HG02852 (cell line): ENCODE measurements at regions not wholly inside any gene's neighbourhood (a gene's known extent, or its start where the extent isn't known, plus 50 kb on each side); places are given as distances from the start of the nearest gene placed in this dataset.
"Not testable (repeated sequence)": the region's sequence is repeated elsewhere in the genome, so short reads cannot be mapped to it uniquely, and the experiment has no call there.

Experiments
- ATAC-seq: cut with Tn5 transposase; IDR thresholded peaks from one replicate; pipeline ENCODE4 v1.9.1; 2021; ENCODE audit warnings: mild to moderate bottlenecking, moderate library complexity; ENCODE audit not compliant: unreplicated experiment

DNA sequence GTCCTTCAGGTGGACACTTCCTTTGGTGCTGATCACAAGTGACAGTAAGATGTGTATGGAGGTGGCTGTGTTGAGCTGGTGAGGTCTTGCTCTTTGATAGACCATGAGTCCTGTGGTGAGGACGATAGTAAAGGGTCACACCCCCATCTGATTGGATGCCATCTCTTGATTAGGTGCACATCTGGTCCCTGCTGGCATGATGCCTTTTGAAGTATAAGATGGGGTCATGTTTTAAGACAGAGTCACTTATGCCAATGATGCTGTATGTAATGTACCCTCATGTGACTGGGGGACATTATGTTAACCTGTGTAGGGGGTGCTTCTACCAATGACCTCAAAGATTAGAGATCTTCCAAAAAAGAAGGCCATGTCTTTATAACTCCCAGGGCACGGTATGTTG lies 644.6 kb downstream of the ACTR3B start:
- ATAC-seq: no peak

DNA sequence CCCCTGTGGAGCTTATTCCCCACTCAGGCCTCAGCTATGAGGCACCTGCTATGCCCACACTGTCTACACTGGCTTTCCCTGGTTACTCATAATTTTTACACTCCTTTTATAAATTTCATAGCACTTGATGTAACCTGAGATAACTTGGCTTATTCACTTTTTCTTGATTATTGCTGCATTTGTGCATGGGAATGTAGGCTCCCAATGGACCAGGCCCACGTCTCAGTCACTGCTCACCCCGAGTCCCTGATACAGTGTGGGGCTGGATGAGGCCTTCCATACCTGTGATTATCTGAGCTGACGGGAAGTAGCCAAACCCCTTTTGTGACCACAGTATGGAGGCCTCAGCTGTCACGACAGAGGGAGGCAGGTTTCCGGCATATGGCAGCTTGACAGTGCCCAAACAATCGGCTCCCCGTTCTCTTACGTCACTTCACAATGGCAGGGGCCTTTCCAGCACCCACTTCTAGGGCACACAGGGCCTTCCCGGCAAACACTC lies 645.3 kb downstream of the ACTR3B start:
- ATAC-seq: no peak

DNA sequence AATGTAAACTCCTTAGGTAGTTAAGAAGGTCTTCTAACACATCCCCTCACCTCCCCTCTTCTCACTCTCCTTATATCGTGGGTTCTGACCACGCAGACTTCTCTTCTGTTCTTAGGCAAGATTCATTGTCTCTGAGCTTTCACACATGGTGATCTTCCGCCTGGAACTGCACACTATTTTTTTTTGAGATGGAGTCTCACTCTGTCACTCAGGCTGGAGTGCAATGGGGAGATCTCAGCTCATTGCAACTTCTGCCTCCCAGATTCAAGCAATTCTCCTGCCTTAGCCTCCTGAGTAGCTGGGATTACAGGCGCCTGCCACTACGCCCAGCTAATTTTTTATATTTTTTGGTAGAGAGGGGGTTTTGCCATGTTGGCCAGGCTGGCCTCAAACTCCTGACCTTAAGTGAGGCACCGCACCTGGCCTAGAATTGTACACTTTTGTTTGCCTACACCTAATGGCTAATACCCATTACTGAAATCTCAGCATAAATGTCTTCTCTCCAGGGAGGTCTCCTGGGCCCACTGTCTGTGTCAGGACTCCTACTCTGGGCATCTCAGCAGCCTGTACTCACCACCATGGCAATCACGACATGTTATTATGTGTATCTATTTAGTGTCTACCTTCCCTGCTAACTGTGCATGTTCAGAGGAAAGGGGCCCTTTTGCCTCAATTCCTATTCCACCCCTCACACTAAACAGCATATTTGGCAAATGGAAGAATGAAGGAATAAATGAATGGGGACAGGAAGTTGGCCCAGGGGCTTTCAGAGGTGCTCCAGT lies 646.3 kb upstream of the DPP6 start:
- no peak for ATAC-seq

DNA sequence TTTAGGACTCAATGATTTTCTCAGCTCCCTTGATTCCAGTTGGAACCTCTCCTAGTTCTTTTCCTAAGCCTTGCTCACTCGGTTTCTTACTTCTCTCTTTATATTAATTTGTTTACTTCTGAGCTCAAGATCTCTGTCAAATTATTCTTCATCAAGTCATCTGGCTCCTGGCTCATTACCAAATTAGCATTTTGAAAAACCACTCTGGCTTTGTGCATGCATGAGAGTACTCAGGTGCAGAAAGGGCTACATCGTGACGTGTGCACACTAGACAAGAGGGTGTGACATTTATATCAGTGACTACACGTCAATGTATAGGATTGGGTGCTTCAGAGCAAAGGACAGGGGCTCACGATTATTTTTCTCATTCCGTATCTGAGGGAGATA lies 645.7 kb upstream of the DPP6 start:
- ATAC-seq: no peak

DNA sequence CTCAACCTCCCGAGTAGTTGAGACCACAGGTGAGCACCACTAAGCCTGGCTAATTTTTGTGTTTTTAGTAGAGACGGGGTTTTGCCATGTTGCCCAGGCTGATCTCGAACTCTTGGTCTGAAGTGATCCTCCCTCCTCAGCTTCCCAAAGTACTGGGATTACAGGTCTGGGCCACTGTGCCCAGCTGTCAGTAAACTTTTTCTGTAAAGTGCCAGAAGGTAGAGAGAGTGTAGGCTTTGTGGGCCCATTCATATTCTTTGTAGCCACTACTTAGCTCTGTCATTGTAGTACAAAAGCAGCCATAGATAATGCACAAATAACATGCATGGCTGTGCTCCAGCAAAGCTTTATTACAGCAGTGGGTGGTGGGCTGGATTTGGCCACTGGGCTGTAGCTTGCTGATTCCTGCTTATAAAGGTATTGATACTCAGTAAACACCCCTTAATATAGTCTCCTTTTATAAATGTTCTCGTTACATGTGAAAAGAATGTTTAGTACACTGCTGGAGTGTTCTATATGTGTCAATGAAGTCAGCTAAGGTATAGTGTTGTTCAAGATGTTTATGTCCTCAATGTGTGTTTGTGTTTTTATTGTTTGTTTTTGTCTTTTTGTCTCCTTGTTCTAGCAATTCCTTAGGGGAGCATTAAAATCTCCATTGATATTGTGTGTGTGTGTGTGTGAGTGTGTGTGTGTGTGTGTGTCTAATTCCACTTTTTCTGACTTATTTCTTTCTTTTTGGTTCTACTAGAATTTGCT lies 644.7 kb upstream of the DPP6 start:
- ATAC-seq: no peak

DNA sequence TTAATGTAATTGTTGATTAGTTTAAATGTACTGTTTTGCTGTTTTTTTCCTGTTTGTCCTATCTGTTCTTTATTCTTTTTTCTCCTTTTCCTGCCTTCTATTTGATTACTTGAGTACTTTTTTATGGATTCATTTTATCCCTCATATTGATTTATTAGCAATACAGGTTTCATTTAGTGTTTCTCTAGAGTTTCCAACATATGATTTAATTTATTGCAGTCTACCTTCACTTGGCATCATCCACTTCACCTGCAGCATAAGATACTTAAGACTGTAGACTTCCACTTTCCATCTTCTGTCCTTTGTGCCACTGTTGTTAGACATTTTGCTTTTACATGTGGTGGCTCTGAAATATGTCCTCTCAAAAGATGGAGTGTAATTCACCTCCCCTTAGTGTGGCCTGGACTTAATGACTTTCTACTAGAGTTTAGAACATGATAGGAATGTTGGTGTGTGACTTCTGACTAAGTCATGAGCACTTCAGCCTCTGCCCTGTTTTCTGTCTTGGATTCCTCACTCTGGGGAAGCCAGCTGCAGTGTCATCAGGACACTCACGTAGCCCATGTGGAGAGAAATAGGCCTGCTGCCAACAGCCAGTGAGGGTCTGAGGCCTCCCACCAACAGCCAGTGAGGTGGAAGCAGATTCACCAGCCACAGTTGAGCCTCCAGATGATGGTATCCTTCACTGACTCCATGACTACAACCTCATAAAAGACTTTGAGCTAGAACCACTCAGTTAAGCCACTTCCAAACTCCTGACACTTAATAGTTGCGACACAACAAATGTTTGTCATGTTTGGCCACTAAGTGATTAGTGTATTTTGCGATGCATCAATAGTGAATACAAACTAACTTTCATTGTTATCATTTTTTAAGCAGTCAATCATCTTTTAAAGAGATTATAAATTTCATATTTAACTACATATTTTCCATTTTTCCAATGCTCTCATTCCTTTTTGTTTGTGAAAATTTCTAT lies 643.5 kb upstream of the DPP6 start:
- no peak for ATAC-seq

DNA sequence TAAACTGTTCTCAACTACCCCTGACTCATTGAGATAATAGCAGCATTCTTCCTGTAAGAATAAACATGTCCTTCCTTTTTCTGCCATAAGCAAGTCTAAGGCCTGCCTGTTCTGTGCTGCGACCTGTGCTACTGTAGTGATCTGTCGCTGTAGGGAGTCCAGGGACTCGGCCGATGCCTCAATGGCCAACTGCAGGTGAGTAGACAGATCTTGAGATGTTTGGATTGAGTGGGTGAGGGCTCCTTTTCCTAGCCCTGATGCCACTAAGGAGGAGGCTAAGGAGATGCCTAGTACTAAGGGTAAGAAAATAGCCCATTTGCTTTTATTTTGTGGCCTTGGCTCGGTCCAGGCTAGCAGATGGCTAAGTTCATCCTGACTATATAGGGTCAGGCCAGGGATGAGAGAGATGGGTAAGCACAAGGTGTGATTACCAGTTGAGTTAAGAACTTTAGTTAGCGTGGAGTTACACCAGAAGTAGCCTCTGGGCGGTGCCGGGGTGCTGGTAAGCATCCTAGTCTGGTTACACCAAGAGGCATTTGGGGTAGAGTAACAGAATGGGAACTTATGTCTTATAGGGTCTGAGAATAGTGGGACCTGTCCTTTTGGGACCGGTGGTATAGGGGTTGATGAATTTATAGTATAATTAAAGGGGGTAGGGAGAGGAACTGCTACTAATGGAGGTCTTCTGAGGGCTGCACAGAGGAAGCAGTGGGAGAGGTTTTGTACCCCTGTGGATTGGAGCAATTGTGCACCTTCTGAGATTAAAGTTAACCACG lies 642.4 kb upstream of the DPP6 start:
- not testable (repeated sequence) for ATAC-seq

DNA sequence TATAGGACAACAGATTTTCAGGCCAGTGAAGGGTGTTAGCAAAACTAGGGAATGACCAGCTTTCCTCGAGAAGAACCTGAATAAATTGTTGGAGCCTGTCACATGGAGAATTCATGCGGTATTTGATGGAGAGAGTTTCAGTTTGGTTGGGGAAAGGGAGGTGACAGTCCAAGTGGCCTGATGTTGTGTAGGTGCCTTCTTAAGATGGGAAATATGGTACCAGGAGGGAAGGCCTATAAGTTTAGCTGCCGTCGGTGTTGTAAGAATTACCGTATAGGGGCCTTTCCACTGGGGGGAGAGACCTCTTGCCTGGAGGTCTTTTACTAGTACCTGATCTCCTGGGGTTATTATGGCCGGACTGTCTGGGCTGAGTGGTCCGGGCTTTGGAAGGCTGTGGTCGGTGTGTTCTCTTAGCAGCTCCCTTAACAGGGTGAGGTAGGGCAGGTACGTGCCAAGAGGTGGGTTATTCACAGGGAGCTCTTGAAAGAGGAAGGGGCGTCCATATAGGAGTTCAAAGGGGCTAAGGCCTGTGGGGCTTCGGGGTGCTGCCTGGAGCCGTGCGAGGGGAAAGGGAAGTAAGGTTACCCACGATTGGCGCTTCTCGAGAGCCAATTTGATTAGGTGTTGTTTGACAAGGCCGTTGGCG lies 641.1 kb upstream of the DPP6 start:
- ATAC-seq: not testable (repeated sequence)

DNA sequence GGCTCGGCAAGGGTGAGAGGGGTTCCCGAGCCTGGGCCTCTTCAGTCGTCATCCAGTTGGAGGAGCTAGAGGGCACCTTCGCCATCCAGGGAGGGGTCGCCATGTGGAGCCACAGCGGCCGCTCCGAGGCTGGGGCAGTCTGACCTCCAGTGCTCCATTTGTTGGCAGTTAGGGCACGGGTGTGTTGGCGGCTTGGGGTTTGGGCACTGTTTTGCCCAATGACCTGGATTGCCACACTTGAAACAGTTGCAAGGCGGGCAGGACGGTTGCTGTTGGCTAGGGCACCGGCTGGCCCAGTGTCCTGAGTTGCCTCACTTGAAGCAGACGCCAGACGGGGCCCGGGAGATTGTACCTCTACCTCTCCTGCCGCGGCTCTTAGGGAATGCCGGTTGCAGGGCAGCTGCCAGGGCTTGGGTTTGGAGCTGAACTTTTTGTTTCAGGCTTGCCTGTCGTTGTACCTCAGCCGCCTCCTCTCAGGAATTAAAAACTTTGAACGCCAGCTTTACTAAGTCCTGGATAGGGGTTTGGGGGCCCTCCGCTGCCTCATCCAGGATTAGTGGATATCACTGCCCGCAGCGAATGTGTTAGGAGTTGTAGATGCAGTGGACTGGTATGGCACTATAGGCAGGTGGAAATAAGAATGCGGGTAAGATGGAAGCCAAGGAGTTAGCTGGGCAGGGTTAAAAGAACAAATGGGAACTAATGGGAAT lies 639.9 kb upstream of the DPP6 start:
- not testable (repeated sequence) for ATAC-seq

DNA sequence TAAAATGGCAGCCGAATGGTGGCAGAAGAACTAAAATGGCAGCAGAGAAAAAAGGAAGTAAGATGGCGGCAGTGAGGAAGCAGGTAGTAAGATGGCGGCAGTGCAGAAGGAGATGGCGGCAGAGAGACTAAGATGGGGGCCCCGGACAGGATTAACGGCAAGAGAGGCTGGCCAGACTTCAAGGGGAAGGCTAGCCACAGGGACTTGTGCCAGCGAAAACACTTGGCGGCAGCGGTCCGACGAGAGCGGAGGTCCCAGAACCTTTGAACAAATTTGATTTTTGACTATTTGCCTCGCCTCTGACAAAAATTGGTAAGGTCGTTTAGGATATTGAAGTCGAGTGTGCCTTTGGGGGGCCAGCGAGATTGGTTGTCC lies 639.4 kb upstream of the DPP6 start:
- not testable (repeated sequence) for ATAC-seq

DNA sequence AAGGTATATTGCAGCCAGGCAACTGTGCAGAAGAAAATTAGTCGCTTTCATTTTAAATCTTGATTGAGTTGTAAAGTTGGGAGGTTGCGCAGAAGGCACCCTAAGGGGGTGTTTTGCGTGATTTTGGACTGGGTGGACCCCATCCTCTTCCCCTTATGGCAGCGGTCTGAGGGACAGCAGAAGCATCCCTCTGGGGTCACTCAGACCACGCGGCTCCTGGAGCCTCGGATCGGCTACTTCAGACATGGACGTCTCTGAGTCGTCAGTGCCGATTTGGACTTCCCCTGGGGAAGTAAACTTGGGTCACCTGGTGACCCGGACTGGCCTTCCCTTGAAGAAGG lies 639.0 kb upstream of the DPP6 start:
- ATAC-seq: no peak

DNA sequence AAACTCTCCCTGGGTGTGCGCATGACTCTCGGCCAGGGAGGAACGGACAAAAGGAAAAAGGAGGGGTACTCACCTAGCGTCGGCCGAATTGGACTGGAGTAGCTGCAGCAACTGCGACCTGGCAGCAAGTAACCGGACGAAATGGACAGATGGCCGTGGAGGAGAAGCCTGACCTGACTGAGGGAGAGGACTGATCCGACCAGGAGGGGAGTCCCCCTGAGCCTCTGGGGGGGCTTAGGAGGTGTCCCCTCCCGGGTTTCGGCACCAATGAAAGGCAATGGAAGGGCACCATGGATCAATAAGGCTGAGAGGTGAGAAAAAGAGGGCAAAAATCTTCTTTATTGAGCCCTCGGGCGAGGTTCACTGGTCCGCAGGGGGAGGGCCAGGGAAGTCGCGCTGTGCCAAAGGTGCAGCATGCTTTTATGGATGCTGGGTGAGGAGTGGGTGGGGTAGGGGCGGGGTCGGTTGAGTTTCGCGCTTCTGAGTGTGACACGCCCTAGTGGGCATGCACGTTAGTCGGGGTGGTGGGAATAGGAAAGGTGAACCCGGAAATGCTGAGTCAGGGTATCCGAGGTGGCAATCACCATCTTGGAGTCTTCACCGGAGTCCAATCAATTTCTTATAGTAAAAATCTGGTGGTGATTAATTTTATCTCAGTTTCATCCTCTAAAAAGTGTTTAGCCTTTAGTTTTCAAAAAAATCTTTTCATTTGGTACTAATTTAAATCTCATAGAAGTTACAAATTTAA lies 638.5 kb upstream of the DPP6 start:
- no peak for ATAC-seq

DNA sequence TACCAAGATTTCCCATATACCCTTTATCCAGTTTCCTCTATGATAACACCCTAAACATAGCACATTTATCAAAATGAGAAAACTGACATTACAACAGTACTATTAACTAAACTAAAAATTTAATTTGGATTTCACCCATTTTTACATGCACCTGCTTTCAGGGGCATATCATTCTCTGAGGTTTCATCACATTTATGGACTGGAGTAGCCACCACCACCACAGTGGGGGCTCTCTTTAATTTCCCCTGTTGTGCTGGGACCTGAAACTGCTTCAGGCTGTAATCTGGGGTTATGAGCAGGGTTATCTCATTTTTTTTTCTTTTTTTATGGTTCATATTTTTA lies 637.9 kb upstream of the DPP6 start:
- no peak for ATAC-seq

DNA sequence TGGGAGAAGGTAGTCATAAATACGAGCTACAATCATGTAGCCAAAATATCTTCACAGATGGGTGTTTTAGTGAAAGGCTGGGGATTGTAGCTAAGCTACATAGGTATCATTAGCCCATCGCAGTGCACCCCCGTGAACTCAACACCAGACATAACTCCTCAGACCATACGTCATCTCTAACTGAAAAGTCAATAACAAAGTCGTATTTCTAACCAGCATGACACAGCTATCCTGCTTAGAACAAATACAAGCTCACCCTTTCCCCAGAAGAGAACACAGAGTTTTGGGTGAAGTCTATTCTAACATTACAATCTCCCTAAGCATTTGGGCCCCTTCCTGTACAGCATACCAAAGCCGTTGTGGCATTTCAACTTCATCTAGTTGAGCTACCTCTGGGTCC lies 636.6 kb upstream of the DPP6 start:
- no peak for ATAC-seq

DNA sequence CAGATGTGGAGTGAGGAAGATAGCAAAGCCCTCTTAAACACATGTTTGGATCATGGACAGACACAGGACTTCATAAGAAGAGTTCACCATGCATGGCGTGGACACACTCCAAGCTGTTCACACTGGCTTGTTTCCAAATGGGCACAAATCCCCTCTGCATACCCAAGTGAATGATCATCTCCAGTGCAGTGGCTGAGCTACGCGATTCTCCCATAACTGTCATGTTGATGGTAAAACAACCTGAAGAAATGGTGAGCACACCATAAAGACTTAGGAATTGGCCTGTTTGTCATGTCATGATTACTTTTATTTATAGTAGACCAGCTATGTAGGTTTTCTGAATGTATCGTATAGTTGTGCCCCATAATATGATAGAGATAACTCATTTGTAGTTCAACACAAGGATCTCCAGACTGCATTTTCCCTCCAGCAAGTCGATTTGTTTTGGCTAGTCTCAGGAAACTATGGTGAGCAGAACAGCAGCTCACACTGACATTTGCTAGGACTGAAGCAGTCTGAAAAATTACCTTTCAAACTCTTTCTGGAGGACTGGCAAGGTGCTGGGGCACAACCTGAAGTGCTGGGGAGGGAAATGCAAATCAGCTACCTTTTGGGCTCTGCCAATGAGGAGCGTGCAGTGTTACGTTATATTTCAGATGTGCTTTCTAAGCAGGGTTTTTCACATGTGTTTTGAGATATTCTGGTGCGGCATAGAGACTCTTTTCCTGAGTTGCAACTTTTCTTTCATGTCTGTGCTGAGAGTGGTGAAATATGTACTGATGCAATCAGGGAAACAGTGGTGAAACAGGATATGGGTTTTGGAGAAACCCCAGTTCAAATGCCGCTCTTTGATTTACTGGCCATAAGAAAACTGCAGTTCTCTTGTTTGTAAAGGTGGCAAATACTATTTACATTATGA lies 629.6 kb upstream of the DPP6 start:
- no peak for ATAC-seq

DNA sequence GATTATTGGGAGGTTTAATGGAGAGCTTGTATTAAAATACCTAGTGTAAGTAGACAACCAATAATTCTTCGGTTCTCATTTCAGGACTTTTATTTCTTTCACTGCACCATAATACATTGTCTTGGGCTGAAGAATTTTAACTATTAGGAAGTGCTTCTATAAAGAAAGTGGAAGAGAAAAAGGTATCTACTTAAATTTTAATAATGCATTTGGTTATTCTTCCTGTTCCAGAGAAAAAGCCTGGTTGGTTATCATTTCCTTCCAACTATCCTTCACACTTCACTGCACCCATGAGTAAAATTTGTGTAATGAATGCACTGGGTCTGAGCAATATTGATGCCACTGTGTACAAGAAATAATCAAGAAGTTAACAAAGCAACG lies 629.0 kb upstream of the DPP6 start:
- ATAC-seq: no peak

DNA sequence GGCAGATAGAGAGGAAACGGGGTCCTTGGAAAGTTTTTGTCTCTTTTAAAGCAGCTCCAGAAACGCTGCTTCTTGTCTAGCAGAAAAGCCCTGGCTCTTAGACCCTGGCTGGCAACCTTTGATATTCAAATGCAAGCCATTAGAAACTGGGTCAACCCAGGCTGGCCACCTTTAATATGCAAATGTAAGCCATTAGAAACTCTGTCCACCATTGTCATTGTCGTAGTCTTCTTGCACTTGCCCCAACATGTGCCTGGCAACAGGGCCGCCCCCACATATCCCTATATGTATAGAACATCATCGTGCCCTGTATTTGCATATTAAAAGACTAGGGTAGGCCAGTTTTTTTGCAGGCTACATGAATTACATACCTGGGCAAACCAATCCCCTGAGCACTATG lies 621.3 kb upstream of the DPP6 start:
- no peak for ATAC-seq

DNA sequence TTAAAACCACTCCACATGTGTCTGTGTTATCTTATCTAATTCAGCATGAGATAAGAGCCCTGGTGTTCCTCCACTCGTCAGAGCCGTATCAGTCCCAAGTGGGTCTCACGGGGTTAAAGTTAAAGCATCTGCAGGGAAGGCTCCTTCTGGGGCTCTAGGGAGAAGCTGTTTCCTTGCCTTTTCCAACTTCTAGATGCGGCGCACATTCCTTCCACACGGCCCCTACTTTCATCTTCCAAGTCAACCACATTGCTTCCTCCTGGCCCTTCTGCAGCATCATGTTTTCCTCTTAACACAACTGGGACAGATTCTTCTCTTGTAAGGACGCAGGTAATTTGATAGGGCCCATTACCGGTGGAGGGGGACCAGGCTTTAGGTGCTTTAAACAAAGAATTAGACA lies 620.1 kb upstream of the DPP6 start:
- ATAC-seq: no peak
